ENCODE measurements at regions not wholly inside any gene's neighbourhood (a gene's known extent, or its start where the extent isn't known, plus 50 kb on each side); places are given as distances from the start of the nearest gene placed in this dataset.

DNA sequence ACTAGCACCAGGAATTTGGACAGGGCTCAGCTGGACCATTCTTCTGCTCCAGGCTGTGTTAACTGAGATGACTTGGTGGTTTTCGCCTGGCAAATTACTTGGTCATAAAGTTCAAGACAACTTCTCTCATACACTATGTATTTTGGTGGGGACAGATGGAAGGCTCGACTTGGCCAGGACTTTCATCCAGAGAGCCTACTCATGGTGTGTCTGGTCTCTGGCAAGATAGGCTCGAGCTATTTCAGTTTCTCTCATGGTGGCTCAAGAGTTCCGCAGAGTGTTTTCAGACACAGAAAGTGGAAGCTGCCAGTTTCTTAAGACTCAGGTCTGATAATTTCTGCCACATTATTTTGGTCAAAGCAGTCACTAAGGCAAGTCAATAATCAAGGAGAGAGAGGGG is 135.6 kb downstream of the IRX2 start:
- DNase-seq (ENCODE audit: missing footprints) (no peak), ATAC-seq (no peak)
- intact Hi-C loops (cut with DNase I), result no loop called here

DNA sequence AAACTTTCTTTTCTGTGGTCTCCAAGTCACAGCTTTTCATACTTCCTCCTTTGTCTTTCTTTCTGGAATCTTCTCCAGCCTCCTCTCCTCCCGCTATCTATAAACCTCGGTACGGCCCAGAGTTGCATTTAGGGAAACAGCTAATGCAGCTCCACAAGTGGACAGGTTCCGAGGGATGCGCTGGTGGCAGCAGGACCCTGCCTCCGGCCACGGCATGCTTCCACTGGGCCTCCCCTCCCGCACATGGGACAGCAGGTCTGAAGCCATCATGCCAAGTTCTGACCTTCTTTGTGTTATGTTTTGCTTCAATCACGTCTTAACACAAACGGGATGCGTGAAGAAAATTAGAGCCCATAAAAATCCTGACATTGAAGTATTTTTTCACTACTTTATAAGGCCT is 136.9 kb downstream of the IRX2 start:
- no peak for DNase-seq (ENCODE audit: missing footprints)
- intact Hi-C loops (cut with DNase I), result no loop called here
- ATAC-seq, result no peak

- ATAC-seq (no peak), DNase-seq (ENCODE audit: missing footprints) (no peak)
- intact Hi-C loops (cut with DNase I), result no loop called here
Measured at GRCh38 chr5:2611659-2612058, 139.8 kb downstream of the IRX2 start.

DNA sequence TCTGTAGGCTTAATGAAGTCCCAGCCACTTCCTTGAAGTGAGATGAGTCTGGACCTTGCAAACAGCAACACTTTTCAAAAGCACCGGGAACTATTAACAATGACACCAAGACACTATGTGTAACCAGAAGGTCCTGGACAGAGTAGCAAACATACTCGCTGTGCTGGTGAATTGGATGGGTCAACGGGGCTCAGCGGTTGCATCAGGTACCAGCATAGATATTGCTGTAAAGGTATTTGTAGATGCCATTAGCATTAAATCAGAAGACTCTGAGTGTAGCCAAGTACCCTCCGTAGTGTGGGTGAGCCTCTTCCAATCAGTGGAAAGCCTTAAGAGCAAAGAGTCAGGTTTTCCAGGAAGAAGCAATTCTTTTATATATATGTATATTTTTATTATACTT is 140.5 kb downstream of the IRX2 start:
- intact Hi-C loops (cut with DNase I), result no loop called here
- ATAC-seq, result no peak

DNA sequence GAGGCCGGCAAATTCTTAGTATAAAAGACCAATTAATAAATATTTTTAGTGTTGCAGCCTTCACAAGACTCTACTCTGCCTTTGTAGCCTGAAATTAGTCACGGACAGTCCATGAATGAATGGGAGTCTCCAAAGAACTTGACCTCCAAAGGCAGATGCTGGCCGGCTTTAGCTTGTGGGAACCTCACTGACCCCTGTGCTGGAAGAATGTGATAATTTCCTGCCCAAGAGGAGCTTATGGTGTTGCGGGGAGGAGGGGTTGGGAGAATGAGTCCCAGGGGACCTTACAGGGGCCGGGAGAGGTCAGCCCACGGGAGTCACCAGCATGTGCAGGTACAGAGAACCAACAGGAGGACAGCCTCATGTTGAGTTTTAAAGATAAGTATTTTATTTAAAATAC is 143.1 kb downstream of the IRX2 start:
- no peak for DNase-seq (ENCODE audit: missing footprints)
- ATAC-seq, result no peak
- intact Hi-C loops (cut with DNase I), result no loop called here

More for the DNA sequence above, 140.5 kb downstream of the IRX2 start:
- DNase-seq (ENCODE audit: missing footprints), result no peak

DNA sequence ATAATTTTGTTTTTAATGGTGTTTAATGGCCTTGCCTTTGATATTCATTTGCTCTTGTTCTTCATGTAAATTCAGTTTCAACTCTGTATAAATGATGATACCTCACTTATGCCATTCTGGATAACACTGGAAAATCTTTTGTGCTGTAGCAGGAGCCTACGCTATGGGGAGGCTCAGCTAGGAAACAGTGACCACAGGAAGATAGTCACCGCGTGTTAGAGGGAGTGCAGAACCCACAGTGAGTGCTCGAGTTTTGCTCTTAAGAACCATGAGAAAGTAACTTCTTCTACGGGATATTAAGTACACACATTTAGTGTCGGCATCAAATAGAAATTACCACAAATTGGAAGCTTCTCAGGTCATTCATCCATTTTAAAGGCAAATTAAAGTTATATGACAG is 143.9 kb downstream of the IRX2 start:
- DNase-seq (ENCODE audit: missing footprints), result no peak
- no peak for ATAC-seq
- intact Hi-C loops (cut with DNase I), result no loop called here

GRCh38 chr5:2603272-2603575 is 148.3 kb downstream of the IRX2 start:
- no peak for DNase-seq (ENCODE audit: missing footprints)
- intact Hi-C loops (cut with DNase I), result no loop called here

DNA sequence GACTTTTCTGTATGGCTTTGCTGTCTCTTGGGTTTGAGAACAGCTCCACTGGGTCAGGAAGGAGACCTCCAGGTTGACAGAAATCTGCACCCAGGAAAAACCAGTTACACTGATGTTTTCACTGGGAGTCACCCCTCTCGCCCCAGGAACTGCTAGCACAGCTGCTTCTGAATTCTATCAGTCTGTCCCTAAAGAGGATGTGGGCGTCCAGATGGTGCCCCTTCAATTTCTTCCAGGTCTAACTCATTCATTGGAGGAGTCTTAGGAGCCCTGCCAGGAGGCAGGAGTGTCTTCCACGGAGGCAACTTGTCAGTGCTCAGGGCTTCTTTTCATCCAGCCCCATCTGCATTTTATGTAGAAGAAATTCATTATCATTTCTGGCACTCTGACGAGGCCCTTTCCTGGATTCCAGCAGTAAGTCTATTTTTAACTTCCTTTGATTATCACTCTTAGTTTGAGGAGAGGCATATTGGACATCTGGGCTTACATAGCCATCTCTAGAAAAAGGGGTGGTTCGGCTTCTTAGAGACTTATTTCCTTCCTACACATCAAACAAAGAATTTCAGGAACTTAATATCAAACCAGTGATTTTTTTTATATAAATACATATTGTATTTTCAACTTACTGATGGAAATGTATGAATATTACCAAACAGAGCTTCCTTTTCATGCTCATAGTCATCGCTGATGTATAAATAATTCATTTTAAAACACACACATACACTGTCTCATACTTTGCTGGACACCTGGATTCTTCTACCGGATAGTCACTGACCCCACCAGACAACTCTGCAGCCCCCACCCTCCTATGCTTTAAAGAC is 148.8 kb downstream of the IRX2 start:
- DNase-seq (ENCODE audit: missing footprints), result no peak
- ATAC-seq, result no peak
- intact Hi-C loops (cut with DNase I), result no loop called here

More at GRCh38 chr5:2603272-2603575, 148.3 kb downstream of the IRX2 start:
- no peak for ATAC-seq

DNA sequence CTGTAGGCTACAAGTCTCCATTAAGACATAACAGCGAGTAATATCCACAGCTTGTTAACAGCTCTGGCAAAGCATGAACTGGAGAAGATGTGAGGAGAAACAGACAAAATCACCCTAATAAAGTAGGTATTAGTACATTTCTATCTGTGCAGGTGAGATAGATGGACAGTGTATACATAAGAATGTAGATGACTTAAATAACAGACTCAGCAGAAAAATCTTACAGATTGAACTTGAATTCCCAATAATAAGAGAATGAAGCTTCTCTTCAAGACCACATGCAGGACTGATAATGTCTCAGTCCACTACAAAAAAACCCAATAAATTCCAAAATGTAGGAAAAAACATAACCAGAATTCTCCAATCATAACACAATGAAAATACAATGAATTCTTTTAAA is 153.0 kb downstream of the IRX2 start:
- DNase-seq (ENCODE audit: missing footprints) (no peak), ATAC-seq (no peak)
- intact Hi-C loops (cut with DNase I), result no loop called here

DNA sequence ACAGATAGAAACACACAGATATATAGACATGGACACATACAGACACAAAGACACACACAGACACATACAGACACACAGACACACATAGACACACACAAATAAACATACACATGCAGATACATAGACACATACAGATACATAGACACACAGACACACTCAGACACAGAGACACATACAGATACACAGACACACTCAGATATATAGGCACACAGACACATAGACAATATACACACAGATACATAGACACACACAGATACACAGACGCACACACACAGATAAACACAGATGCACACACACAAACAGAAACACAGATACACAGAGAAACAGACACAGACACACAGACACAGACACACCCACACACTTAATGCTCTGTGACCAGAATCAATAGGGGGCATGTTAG is 156.8 kb downstream of the IRX2 start:
- DNase-seq (ENCODE audit: missing footprints), result no peak
- ATAC-seq, result no peak
- intact Hi-C loops (cut with DNase I), result no loop called here

- intact Hi-C loops (cut with DNase I), result no loop called here
- ATAC-seq (no peak), DNase-seq (ENCODE audit: missing footprints) (no peak)
Measured at GRCh38 chr5:2592766-2593165, 158.7 kb downstream of the IRX2 start.

- DNase-seq (ENCODE audit: missing footprints), result no peak
- ATAC-seq, result no peak
- intact Hi-C loops (cut with DNase I), result no loop called here
Measured at GRCh38 chr5:2591777-2592453, 159.6 kb downstream of the IRX2 start.

DNA sequence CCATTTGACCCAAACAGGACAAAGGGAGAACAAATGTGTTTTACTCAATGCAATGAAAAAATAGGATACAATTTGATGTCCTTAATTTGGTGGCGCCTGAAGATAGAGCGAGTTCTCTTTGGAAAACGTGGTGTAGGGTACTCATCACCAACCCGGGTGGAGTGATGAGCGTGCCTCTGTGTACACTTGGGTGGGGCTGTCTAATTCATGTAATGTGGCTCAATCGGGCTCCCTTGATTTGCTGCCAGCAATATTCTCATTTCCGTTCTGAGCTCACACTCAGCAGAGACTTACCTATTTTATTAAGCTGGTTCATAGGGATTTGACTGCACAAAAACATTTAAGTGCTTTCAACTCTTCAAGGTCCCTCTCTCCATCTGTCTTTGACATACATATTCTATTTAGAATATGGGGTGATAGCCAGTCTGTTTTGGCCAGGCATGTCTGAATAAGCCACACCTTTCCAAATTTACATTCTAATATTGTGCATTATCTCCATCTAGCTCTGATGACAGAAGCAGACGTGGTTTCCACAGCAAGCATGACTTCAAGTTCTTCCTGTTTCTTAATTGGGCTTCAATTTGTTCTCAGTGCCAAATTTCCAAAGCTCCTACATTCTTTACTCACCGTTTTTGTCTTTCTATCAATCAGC is 162.5 kb downstream of the IRX2 start:
- ATAC-seq, result no peak
- intact Hi-C loops (cut with DNase I), result no loop called here
- DNase-seq (ENCODE audit: missing footprints), result no peak

GRCh38 chr5:2587189-2588031 is 164.1 kb downstream of the IRX2 start:
- intact Hi-C loops (cut with DNase I), result no loop called here
- ATAC-seq, result no peak
- DNase-seq (ENCODE audit: missing footprints), result no peak

DNA sequence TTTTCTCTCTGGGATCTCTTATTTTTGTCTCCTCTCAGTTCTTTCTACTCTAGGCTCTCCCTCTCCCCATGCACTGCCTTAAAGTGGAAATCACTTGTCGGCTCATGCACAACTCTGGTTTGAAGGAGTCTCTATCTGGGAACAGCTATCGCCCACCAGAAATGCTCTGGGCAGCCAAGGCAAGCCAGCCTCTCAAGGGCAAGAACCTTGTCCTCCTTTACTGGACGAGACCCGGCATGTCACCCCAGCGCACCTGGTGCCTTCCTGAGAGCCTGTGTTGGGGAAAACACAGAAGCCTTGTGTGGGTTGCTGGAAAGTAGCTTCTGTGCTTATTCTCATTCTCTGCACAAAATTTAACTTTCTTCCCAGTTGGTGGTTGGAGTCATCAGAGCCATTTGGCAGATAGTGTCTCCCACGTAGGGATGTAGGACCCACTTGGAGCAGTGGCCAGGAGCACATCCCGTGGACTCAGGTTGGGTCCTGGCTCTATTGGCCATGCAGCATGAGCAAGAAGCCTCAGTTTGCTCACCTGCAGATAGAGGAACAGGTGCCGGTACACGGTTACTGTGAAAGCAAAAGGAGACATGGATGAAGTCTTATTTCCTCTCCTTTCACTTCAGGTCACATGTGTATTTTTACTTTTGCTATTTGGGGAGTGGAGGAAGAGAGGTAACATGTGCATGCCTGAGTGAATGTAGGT is 165.3 kb downstream of the IRX2 start:
- ATAC-seq, result no peak
- no peak for DNase-seq (ENCODE audit: missing footprints)
- intact Hi-C loops (cut with DNase I), result no loop called here

- no peak for ATAC-seq
- intact Hi-C loops (cut with DNase I), result no loop called here
- DNase-seq (ENCODE audit: missing footprints), result no peak
Measured at GRCh38 chr5:2584579-2585269, 166.8 kb downstream of the IRX2 start.

GRCh38 chr5:2582507-2582906 is 169.0 kb downstream of the IRX2 start:
- no peak for ATAC-seq
- DNase-seq (ENCODE audit: missing footprints), result no peak
- intact Hi-C loops (cut with DNase I), result no loop called here

DNA sequence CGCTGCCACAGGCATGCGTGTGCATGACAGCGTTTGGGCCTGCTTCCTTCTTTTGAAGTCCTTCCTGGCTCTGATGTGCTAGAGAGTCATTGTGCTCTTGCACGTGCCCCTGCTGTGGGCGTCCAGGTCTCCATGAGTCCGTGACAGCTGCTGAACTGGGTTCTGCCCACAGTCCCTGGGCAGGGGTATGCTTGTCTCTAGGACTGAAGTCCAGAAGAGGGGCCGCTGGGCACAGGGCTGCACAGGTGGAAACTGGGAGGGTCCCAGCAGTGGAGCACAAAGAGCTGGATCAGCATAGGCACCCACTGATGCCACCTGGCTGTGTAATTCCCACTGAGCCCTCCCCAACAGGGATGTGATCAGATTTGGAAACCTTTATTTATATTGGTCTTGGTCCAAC is 169.4 kb downstream of the IRX2 start:
- DNase-seq (ENCODE audit: missing footprints) (no peak), ATAC-seq (no peak)
- intact Hi-C loops (cut with DNase I), result no loop called here

All from Right ventricle myocardium inferior (tissue), 1 donor.